ENCODE measurements at regions not wholly inside any gene's neighbourhood (a gene's known extent, or its start where the extent isn't known, plus 50 kb on each side); places are given as distances from the start of the nearest gene placed in this dataset.

DNA sequence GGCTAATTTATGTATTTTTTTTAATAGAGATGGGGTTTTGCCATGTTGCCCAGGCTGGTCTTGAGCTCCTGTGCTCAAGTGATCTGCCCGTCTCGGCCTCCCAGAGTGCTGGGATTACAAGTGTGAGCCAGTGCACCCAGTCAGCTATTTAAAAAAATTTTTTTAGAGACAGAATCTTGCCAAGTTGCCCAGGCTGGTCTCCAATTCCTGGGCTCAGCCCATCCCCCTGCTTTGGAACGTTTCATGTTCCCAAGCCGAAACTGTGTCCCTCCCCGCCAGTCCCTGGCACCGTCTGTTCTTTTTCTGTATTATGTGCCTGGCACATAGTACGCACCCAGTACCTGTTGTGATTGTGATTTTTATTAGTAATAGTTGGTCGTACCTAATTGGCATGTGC lies 63.1 kb upstream of the MGAT5 start:
- TF ChIP-seq, protein P1, sequence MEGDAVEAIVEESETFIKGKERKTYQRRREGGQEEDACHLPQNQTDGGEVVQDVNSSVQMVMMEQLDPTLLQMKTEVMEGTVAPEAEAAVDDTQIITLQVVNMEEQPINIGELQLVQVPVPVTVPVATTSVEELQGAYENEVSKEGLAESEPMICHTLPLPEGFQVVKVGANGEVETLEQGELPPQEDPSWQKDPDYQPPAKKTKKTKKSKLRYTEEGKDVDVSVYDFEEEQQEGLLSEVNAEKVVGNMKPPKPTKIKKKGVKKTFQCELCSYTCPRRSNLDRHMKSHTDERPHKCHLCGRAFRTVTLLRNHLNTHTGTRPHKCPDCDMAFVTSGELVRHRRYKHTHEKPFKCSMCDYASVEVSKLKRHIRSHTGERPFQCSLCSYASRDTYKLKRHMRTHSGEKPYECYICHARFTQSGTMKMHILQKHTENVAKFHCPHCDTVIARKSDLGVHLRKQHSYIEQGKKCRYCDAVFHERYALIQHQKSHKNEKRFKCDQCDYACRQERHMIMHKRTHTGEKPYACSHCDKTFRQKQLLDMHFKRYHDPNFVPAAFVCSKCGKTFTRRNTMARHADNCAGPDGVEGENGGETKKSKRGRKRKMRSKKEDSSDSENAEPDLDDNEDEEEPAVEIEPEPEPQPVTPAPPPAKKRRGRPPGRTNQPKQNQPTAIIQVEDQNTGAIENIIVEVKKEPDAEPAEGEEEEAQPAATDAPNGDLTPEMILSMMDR (IDR thresholded peaks at IDR 0.05): no peak
- TF ChIP-seq POLR2A (IDR thresholded peaks at IDR 0.05): no peak

All from right lobe of liver (tissue), 4 donors.